Stimulated activated CD4-positive, alpha-beta T cell treated with anti-CD3 and anti-CD28 coated beads, Interleukin-2, amount 100 ng/mL, for 48 hours (primary cell): ENCODE measurements at regions not wholly inside any gene's neighbourhood (a gene's known extent, or its start where the extent isn't known, plus 50 kb on each side); places are given as distances from the start of the nearest gene placed in this dataset.
A peak's percentile ranks its signal among the peaks of the same experiment; 100 is the strongest.

ENCODE experiments used
- DNase-seq, 2 donors: peaks; one replicate each; pipeline ENCODE4 v3.0.0-alpha.2; 2020

GRCh38 chr2:48108455-48108854 is 202.2 kb upstream of the FBXO11 start:
- no peak for DNase-seq

GRCh38 chr2:48109491-48110204 is 203.3 kb upstream of the FBXO11 start:
- DNase-seq, result no peak

- DNase-seq, result no peak
Observed at GRCh38 chr2:48110492-48110891, 204.0 kb upstream of the FOXN2 start.

GRCh38 chr2:48112911-48113680 is 201.4 kb upstream of the FOXN2 start:
- DNase-seq, result no peak

GRCh38 chr2:48113767-48114166 is 200.7 kb upstream of the FOXN2 start:
- DNase-seq, result no peak

GRCh38 chr2:48114256-48114655 is 200.2 kb upstream of the FOXN2 start:
- peak in 1 of 2 donors; percentile 36 for DNase-seq

- DNase-seq, result no peak
Observed at GRCh38 chr2:48116497-48116896, 198.0 kb upstream of the FOXN2 start.

- DNase-seq, result no peak
Observed at GRCh38 chr2:48118895-48119294, 195.6 kb upstream of the FOXN2 start.

- no peak for DNase-seq
Observed at GRCh38 chr2:48120112-48120511, 194.4 kb upstream of the FOXN2 start.

GRCh38 chr2:48120759-48121242 is 193.7 kb upstream of the FOXN2 start:
- no peak for DNase-seq

- no peak for DNase-seq
Observed at GRCh38 chr2:48122166-48122565, 192.3 kb upstream of the FOXN2 start.

GRCh38 chr2:48124592-48124991 is 189.9 kb upstream of the FOXN2 start:
- no peak for DNase-seq

- no peak for DNase-seq
Observed at GRCh38 chr2:48126162-48126561, 188.3 kb upstream of the FOXN2 start.

GRCh38 chr2:48127612-48128191 is 186.8 kb upstream of the FOXN2 start:
- no peak for DNase-seq

GRCh38 chr2:48129293-48129950 is 185.1 kb upstream of the FOXN2 start:
- no peak for DNase-seq

- no peak for DNase-seq
Observed at GRCh38 chr2:48131539-48132270, 182.8 kb upstream of the FOXN2 start.

GRCh38 chr2:48132271-48132625 is 182.2 kb upstream of the FOXN2 start:
- DNase-seq, result no peak

GRCh38 chr2:48134704-48135103 is 179.8 kb upstream of the FOXN2 start:
- DNase-seq, result no peak

GRCh38 chr2:48135797-48136196 is 178.7 kb upstream of the FOXN2 start:
- DNase-seq, result no peak

GRCh38 chr2:48137829-48138228 is 176.7 kb upstream of the FOXN2 start:
- no peak for DNase-seq

- DNase-seq, result no peak
Observed at GRCh38 chr2:48138898-48139297, 175.6 kb upstream of the FOXN2 start.

- DNase-seq, result no peak
Observed at GRCh38 chr2:48140586-48140985, 173.9 kb upstream of the FOXN2 start.

GRCh38 chr2:48144777-48145176 is 169.7 kb upstream of the FOXN2 start:
- no peak for DNase-seq
